DND-41 (cell line): ENCODE measurements at regions not wholly inside any gene's neighbourhood (a gene's known extent, or its start where the extent isn't known, plus 50 kb on each side); places are given as distances from the start of the nearest gene placed in this dataset.
"Not testable (repeated sequence)": the region's sequence is repeated elsewhere in the genome, so short reads cannot be mapped to it uniquely, and the experiment has no call there.

ENCODE experiments used
- ATAC-seq: fragments of 200-7000 bp; cut with Tn5 transposase; 3 replicates; pipeline ENCODE4 v1.9.1; 2021; ENCODE audit warnings: low read depth; ENCODE audit not compliant: insufficient read depth
- DNase-seq: peaks from one replicate; pipeline ENCODE4 v3.0.0-alpha.2; 2020
- H2AFZ ChIP-seq: 2 replicates; pipeline ENCODE4 v1.6.0; 2012; ENCODE audit warnings: low read depth, low read length
- H3K27ac ChIP-seq: 2 replicates; pipeline ENCODE4 v1.5.1; 2012; ENCODE audit warnings: low read length, inconsistent platforms
- H3K27me3 ChIP-seq: fragments of 200-600 bp; sonication (generic); 2 replicates; pipeline ENCODE4 v1.6.0; 2012; ENCODE audit warnings: low read length, mild to moderate bottlenecking, inconsistent platforms; ENCODE audit not compliant: insufficient read depth, poor library complexity
- H3K36me3 ChIP-seq: 2 replicates; pipeline ENCODE4 v1.5.1; 2012; ENCODE audit warnings: low read length, inconsistent platforms; ENCODE audit not compliant: insufficient read depth
- H3K4me1 ChIP-seq: 2 replicates; pipeline ENCODE4 v1.5.1; 2012; ENCODE audit warnings: mild to moderate bottlenecking, low read length; ENCODE audit not compliant: insufficient read depth
- H3K4me2 ChIP-seq: 2 replicates; pipeline ENCODE4 v1.6.0; 2012; ENCODE audit warnings: mild to moderate bottlenecking, moderate library complexity, low read length, inconsistent platforms; ENCODE audit not compliant: insufficient read depth
- H3K4me3 ChIP-seq, 2 experiments: fragments of 200-600 bp in 1 of 2; shearing (Covaris generic) in 1 of 2; 2 replicates each; pipeline ENCODE4 v1.5.1; 2012 to 2016; ENCODE audit warnings: inconsistent platforms in 2 of 2, low read length in 2 of 2, mild to moderate bottlenecking in 2 of 2, low read depth in 1 of 2, moderate library complexity in 1 of 2
- H3K79me2 ChIP-seq: 2 replicates; pipeline ENCODE4 v1.6.0; 2012; ENCODE audit warnings: low read length, inconsistent platforms; ENCODE audit not compliant: insufficient read depth
- H3K9ac ChIP-seq: 2 replicates; pipeline ENCODE4 v1.6.0; 2012; ENCODE audit warnings: low read depth, mild to moderate bottlenecking, inconsistent platforms, low read length, moderate library complexity
- H3K9me3 ChIP-seq: 2 replicates; pipeline ENCODE4 v1.5.1; 2012; ENCODE audit warnings: low read length, moderate library complexity, mild to moderate bottlenecking, inconsistent platforms; ENCODE audit not compliant: insufficient read depth, severe bottlenecking
- H4K20me1 ChIP-seq: 2 replicates; pipeline ENCODE4 v1.6.0; 2012; ENCODE audit warnings: low read length; ENCODE audit not compliant: insufficient read depth
- CTCF ChIP-seq: IDR thresholded peaks from 2 replicates; pipeline ENCODE4 v1.5.1; 2012; ENCODE audit warnings: borderline replicate concordance, low read length, moderate library complexity, mild to moderate bottlenecking; ENCODE audit not compliant: poor library complexity, severe bottlenecking; ENCODE audit errors: extremely low read depth
- EZH2 ChIP-seq: IDR thresholded peaks from 3 replicates; pipeline ENCODE4 v1.6.1; 2012; ENCODE audit warnings: borderline replicate concordance, low read depth, mild to moderate bottlenecking, moderate library complexity, low read length, inconsistent platforms; ENCODE audit not compliant: severe bottlenecking

- H3K9me3 ChIP-seq, result no peaks in the 10 kb centered on the region
- H2AFZ ChIP-seq, result no peak overlapping the region
- no peak overlapping the region for H3K4me3 ChIP-seq
- H3K4me2 ChIP-seq, result no peak overlapping the region
- no peaks in the 10 kb centered on the region for H3K36me3 ChIP-seq
- H3K9ac ChIP-seq, result no peak overlapping the region
- H4K20me1 ChIP-seq, result no peaks in the 10 kb centered on the region
- H3K27me3 ChIP-seq, result no peaks in the 10 kb centered on the region
- TF ChIP-seq CTCF (no peak), EZH2 (no peak)
- H3K27ac ChIP-seq, result no peak overlapping the region
- H3K79me2 ChIP-seq, result no peaks in the 10 kb centered on the region
- no peak for DNase-seq
- no peaks in the 10 kb centered on the region for H3K4me1 ChIP-seq
- no peak for ATAC-seq
Measured at GRCh38 chr6:103335412-103335811, 1524.3 kb downstream of the HACE1 start.

GRCh38 chr6:103326760-103327757 lies 1532.7 kb downstream of the HACE1 start:
- Histone ChIP-seq H3K36me3 (no peaks in the 10 kb centered on the region), H3K27ac (no peak overlapping the region), H3K4me2 (no peak overlapping the region), H3K9ac (no peak overlapping the region), H3K79me2 (no peaks in the 10 kb centered on the region), H3K4me3 (no peak overlapping the region), H3K4me1 (no peaks in the 10 kb centered on the region), H3K27me3 (no peaks in the 10 kb centered on the region), H3K9me3 (no peaks in the 10 kb centered on the region), H4K20me1 (no peaks in the 10 kb centered on the region), H2AFZ (no peak overlapping the region)
- ATAC-seq (no peak), DNase-seq (no peak)
- TF ChIP-seq CTCF (no peak), EZH2 (no peak)

GRCh38 chr6:103313432-103313831 lies 1546.3 kb downstream of the HACE1 start:
- Histone ChIP-seq H4K20me1 (no peaks in the 10 kb centered on the region), H3K4me2 (no peak overlapping the region)
- no peak for DNase-seq

GRCh38 chr6:103294376-103294775 lies 1565.3 kb downstream of the HACE1 start:
- not testable (repeated sequence) for H3K27me3 ChIP-seq, H3K9me3 ChIP-seq, H3K36me3 ChIP-seq, H3K79me2 ChIP-seq, H2AFZ ChIP-seq, H4K20me1 ChIP-seq, H3K4me2 ChIP-seq, DNase-seq, H3K27ac ChIP-seq, H3K4me3 ChIP-seq, H3K4me1 ChIP-seq, H3K9ac ChIP-seq, ATAC-seq

More at GRCh38 chr6:103313432-103313831, 1546.3 kb downstream of the HACE1 start:
- Histone ChIP-seq H3K79me2 (no peaks in the 10 kb centered on the region), H3K4me1 (no peaks in the 10 kb centered on the region), H3K36me3 (no peaks in the 10 kb centered on the region), H3K9ac (no peak overlapping the region), H3K4me3 (no peak overlapping the region), H3K9me3 (no peaks in the 10 kb centered on the region), H3K27me3 (no peaks in the 10 kb centered on the region), H3K27ac (no peak overlapping the region), H2AFZ (no peak overlapping the region)
- no peak for TF ChIP-seq CTCF
- TF ChIP-seq EZH2, result no peak
- ATAC-seq, result no peak
